Embryonic facial prominence (tissue), 1 donor: ENCODE measurements at regions not wholly inside any gene's neighbourhood (a gene's known extent, or its start where the extent isn't known, plus 50 kb on each side); places are given as distances from the start of the nearest gene placed in this dataset.

Experiments
- DNase-seq: peaks from one replicate; pipeline ENCODE4 v3.0.0-alpha.2; 2016; ENCODE audit errors: extremely low spot score

- no peak for DNase-seq
Observed at GRCh38 chr5:4989118-4989517, 151.0 kb upstream of the ADAMTS16 start.

- no peak for DNase-seq
Observed at GRCh38 chr5:4990017-4990416, 150.1 kb upstream of the ADAMTS16 start.

- no peak for DNase-seq
Observed at GRCh38 chr5:4990462-4990861, 149.7 kb upstream of the ADAMTS16 start.

GRCh38 chr5:4991925-4992324 is 148.2 kb upstream of the ADAMTS16 start:
- no peak for DNase-seq

- DNase-seq = no peak
Observed at GRCh38 chr5:4995014-4995413, 145.1 kb upstream of the ADAMTS16 start.

- DNase-seq = no peak
Observed at GRCh38 chr5:5005353-5005752, 134.8 kb upstream of the ADAMTS16 start.

- DNase-seq = no peak
Observed at GRCh38 chr5:5006548-5006947, 133.6 kb upstream of the ADAMTS16 start.

- DNase-seq = no peak
Observed at GRCh38 chr5:5009240-5009639, 130.9 kb upstream of the ADAMTS16 start.

- no peak for DNase-seq
Observed at GRCh38 chr5:5011151-5011550, 129.0 kb upstream of the ADAMTS16 start.

- DNase-seq = no peak
Observed at GRCh38 chr5:5014586-5015235, 125.4 kb upstream of the ADAMTS16 start.

- DNase-seq = no peak
Observed at GRCh38 chr5:5017827-5018577, 122.1 kb upstream of the ADAMTS16 start.

GRCh38 chr5:5018578-5018970 is 121.6 kb upstream of the ADAMTS16 start:
- no peak for DNase-seq

- DNase-seq = no peak
Observed at GRCh38 chr5:5021436-5021835, 118.7 kb upstream of the ADAMTS16 start.

GRCh38 chr5:5025098-5025773 is 114.9 kb upstream of the ADAMTS16 start:
- no peak for DNase-seq

GRCh38 chr5:5025774-5026408 is 114.2 kb upstream of the ADAMTS16 start:
- DNase-seq = no peak

GRCh38 chr5:5026409-5026785 is 113.7 kb upstream of the ADAMTS16 start:
- DNase-seq = no peak

- no peak for DNase-seq
Observed at GRCh38 chr5:5031665-5032064, 108.5 kb upstream of the ADAMTS16 start.

GRCh38 chr5:5037674-5038073 is 102.5 kb upstream of the ADAMTS16 start:
- DNase-seq = no peak

- DNase-seq = no peak
Observed at GRCh38 chr5:5039918-5040317, 100.2 kb upstream of the ADAMTS16 start.

GRCh38 chr5:5040712-5041111 is 99.4 kb upstream of the ADAMTS16 start:
- no peak for DNase-seq

GRCh38 chr5:5042806-5043205 is 97.3 kb upstream of the ADAMTS16 start:
- no peak for DNase-seq

- no peak for DNase-seq
Observed at GRCh38 chr5:5043346-5043745, 96.8 kb upstream of the ADAMTS16 start.
